ENCODE measurements at regions not wholly inside any gene's neighbourhood (a gene's known extent, or its start where the extent isn't known, plus 50 kb on each side); places are given as distances from the start of the nearest gene placed in this dataset.

GRCh38 chr7:155992974-155993373, 180.7 kb upstream of the SHH start:
- intact Hi-C loops (cut with micrococcal nuclease), result no loop called here
- Mint-ChIP-seq H3K4me1 (ENCODE audit: insufficient read depth, unreplicated experiment) (no peaks in the 10 kb centered on the region), H3K9me3 (ENCODE audit: unreplicated experiment) (no peaks in the 10 kb centered on the region), H3K27ac (ENCODE audit: low read depth, unreplicated experiment) (no peak overlapping the region), H3K27me3 (ENCODE audit: insufficient read depth, unreplicated experiment) (peaks cover 45% of the 10 kb centered on the region), H3K4me3 (ENCODE audit: unreplicated experiment) (no peak overlapping the region), H3K36me3 (ENCODE audit: insufficient read depth, unreplicated experiment) (no peaks in the 10 kb centered on the region)
- no peak for DNase-seq (ENCODE audit: unreplicated experiment)
- TF ChIP-seq CTCF (IDR thresholded peaks at IDR 0.05; ENCODE audit: unreplicated experiment), result no peak
- BruUV-seq (replicated peaks), result no TSS peak
- POLR2A ChIA-PET, result no interaction called here
- CTCF ChIA-PET, result no interaction called here

- peaks cover 41% of the 10 kb centered on the region for H3K27me3 Mint-ChIP-seq (ENCODE audit: insufficient read depth, unreplicated experiment)
- H3K4me1 Mint-ChIP-seq (ENCODE audit: insufficient read depth, unreplicated experiment), result no peaks in the 10 kb centered on the region
- POLR2A ChIA-PET, result no interaction called here
- CTCF ChIA-PET, result no interaction called here
- H3K4me3 Mint-ChIP-seq (ENCODE audit: unreplicated experiment), result no peak overlapping the region
- H3K9me3 Mint-ChIP-seq (ENCODE audit: unreplicated experiment), result no peaks in the 10 kb centered on the region
- H3K36me3 Mint-ChIP-seq (ENCODE audit: insufficient read depth, unreplicated experiment), result no peaks in the 10 kb centered on the region
- intact Hi-C loops (cut with micrococcal nuclease), result no loop called here
- no peak for TF ChIP-seq CTCF (IDR thresholded peaks at IDR 0.05; ENCODE audit: unreplicated experiment)
- no TSS peak for BruUV-seq (replicated peaks)
- no peak overlapping the region for H3K27ac Mint-ChIP-seq (ENCODE audit: low read depth, unreplicated experiment)
- no peak for DNase-seq (ENCODE audit: unreplicated experiment)
Measured at GRCh38 chr7:155992538-155992937, 180.3 kb upstream of the SHH start.

GRCh38 chr7:155992107-155992506, 179.8 kb upstream of the SHH start:
- no peak overlapping the region for H3K4me3 Mint-ChIP-seq (ENCODE audit: unreplicated experiment)
- no peaks in the 10 kb centered on the region for H3K9me3 Mint-ChIP-seq (ENCODE audit: unreplicated experiment)
- no peak for TF ChIP-seq CTCF (IDR thresholded peaks at IDR 0.05; ENCODE audit: unreplicated experiment)
- H3K4me1 Mint-ChIP-seq (ENCODE audit: insufficient read depth, unreplicated experiment), result no peaks in the 10 kb centered on the region
- intact Hi-C loops (cut with micrococcal nuclease), result no loop called here
- no TSS peak for BruUV-seq (replicated peaks)
- no peak overlapping the region for H3K27ac Mint-ChIP-seq (ENCODE audit: low read depth, unreplicated experiment)
- H3K36me3 Mint-ChIP-seq (ENCODE audit: insufficient read depth, unreplicated experiment), result no peaks in the 10 kb centered on the region
- ChIA-PET POLR2A (no interaction called here), CTCF (no interaction called here)
- H3K27me3 Mint-ChIP-seq (ENCODE audit: insufficient read depth, unreplicated experiment), result peaks cover 37% of the 10 kb centered on the region
- no peak for DNase-seq (ENCODE audit: unreplicated experiment)

- no peaks in the 10 kb centered on the region for H3K36me3 Mint-ChIP-seq (ENCODE audit: insufficient read depth, unreplicated experiment)
- POLR2A ChIA-PET, result interaction anchor here (0.8 kb wide), 1 partner anchor 12 kb away, joined by 3 read pairs; no protein-coding TSS in a partner anchor
- intact Hi-C loops (cut with micrococcal nuclease), result no loop called here
- peaks cover 30% of the 10 kb centered on the region for H3K27me3 Mint-ChIP-seq (ENCODE audit: insufficient read depth, unreplicated experiment)
- no peaks in the 10 kb centered on the region for H3K4me1 Mint-ChIP-seq (ENCODE audit: insufficient read depth, unreplicated experiment)
- H3K4me3 Mint-ChIP-seq (ENCODE audit: unreplicated experiment), result no peak overlapping the region
- H3K27ac Mint-ChIP-seq (ENCODE audit: low read depth, unreplicated experiment), result no peak overlapping the region
- CTCF ChIA-PET, result no interaction called here
- no TSS peak for BruUV-seq (replicated peaks)
- H3K9me3 Mint-ChIP-seq (ENCODE audit: unreplicated experiment), result no peaks in the 10 kb centered on the region
- no peak for DNase-seq (ENCODE audit: unreplicated experiment)
- no peak for TF ChIP-seq CTCF (IDR thresholded peaks at IDR 0.05; ENCODE audit: unreplicated experiment)
Measured at GRCh38 chr7:155991470-155991869, 179.2 kb upstream of the SHH start.

All from MCF 10A (cell line).